ENCODE measurements at regions not wholly inside any gene's neighbourhood (a gene's known extent, or its start where the extent isn't known, plus 50 kb on each side); places are given as distances from the start of the nearest gene placed in this dataset.
"Not testable (repeated sequence)": the region's sequence is repeated elsewhere in the genome, so short reads cannot be mapped to it uniquely, and the experiment has no call there.

DNA sequence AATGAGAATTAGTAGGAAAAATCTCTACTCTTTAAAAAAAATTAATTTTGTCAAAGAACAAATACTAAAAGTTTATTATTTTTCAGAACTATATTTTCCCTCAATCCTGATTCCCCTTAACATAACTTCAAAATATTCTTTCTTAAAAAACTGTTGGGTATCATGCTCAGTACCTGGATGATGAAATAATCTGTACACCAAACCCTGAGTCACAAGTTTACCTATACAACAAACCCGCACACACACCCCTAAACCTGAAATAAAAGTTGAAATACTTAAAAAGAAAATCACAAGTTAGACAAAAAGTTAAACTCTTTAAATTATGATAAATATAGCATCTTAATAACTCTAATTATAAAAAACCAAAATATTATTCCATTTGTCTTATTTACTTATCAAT is 812.3 kb downstream of the MAT2B start:
- H3K4me1 ChIP-seq, result no peaks in the 10 kb centered on the region
- no peaks in the 10 kb centered on the region for H3K27me3 ChIP-seq
- H3K27ac ChIP-seq, result no peak overlapping the region
- no peak overlapping the region for H3K4me3 ChIP-seq
- no peak for DNase-seq
- no peak for ATAC-seq
- intact Hi-C loops (cut with DNase I), result no loop called here
- H3K36me3 ChIP-seq, result no peaks in the 10 kb centered on the region
- TF ChIP-seq, protein P1, sequence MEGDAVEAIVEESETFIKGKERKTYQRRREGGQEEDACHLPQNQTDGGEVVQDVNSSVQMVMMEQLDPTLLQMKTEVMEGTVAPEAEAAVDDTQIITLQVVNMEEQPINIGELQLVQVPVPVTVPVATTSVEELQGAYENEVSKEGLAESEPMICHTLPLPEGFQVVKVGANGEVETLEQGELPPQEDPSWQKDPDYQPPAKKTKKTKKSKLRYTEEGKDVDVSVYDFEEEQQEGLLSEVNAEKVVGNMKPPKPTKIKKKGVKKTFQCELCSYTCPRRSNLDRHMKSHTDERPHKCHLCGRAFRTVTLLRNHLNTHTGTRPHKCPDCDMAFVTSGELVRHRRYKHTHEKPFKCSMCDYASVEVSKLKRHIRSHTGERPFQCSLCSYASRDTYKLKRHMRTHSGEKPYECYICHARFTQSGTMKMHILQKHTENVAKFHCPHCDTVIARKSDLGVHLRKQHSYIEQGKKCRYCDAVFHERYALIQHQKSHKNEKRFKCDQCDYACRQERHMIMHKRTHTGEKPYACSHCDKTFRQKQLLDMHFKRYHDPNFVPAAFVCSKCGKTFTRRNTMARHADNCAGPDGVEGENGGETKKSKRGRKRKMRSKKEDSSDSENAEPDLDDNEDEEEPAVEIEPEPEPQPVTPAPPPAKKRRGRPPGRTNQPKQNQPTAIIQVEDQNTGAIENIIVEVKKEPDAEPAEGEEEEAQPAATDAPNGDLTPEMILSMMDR (IDR thresholded peaks at IDR 0.05), result no peak
- H3K9me3 ChIP-seq, result no peaks in the 10 kb centered on the region

DNA sequence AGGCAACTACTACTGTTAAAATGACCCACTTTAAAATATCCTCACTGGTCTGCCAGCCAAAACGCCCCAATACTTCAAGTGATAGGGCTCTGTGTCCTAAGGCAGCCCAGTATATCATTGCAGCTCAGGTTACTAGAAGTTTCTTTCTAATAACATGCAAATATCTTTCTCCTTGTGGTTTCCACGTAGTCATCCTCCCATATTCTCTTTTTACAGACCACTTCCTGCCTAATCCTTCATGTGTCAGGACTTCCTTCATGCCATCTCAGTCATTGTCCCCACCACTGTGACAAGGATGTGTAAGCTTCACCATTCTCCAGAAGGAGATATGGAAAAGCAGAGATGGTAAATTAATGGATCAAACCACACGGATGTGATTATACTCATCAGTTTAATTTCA is 813.7 kb downstream of the MAT2B start:
- H3K27ac ChIP-seq, result no peak overlapping the region
- no peaks in the 10 kb centered on the region for H3K36me3 ChIP-seq
- no peaks in the 10 kb centered on the region for H3K9me3 ChIP-seq
- no peaks in the 10 kb centered on the region for H3K4me1 ChIP-seq
- ATAC-seq (no peak), DNase-seq (no peak)
- TF ChIP-seq, protein P1 (IDR thresholded peaks at IDR 0.05), result no peak
- no peak overlapping the region for H3K4me3 ChIP-seq
- intact Hi-C loops (cut with DNase I), result no loop called here
- no peaks in the 10 kb centered on the region for H3K27me3 ChIP-seq

DNA sequence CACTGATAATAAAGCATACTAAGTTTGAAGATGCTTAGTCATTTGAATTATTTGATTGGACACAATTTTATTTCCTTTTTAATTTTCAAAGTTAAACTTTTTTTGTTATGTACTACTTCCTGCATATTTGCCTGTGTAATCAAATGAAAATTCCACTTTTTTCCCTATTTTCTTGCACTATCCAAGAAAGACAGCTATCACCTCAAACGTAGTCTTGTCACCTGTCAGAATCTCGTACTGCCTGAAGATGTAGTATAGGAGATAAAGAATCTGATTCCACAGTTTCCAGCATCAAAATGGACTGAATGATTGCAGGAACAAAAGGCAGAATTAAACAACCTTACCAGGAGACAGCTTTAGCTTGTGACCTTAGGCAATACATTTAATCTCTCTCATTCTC is 818.8 kb downstream of the MAT2B start:
- Histone ChIP-seq H3K9me3 (no peaks in the 10 kb centered on the region), H3K36me3 (no peaks in the 10 kb centered on the region), H3K4me1 (no peaks in the 10 kb centered on the region), H3K27ac (no peak overlapping the region), H3K4me3 (no peak overlapping the region), H3K27me3 (no peaks in the 10 kb centered on the region)
- DNase-seq, result no peak
- intact Hi-C loops (cut with DNase I), result no loop called here
- TF ChIP-seq, protein P1 (IDR thresholded peaks at IDR 0.05), result no peak
- no peak for ATAC-seq

DNA sequence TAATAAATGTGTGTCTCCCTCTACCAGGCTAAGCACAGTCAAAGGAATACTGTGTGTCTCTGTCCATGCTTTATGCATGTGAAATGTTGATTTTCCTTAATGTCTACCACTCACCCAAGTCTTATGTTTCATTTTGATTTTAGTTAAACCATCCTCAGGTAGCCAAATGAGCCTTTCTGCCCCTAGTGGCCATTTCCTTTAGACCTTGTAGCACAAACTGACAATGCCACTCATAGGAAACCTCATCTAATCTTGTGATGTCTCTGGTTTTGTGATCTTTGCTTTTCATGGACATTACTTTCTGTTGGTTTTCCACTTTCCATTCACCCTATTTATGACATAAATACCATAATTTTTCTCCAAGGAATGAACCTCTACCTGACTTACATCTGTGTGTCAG is 820.8 kb downstream of the MAT2B start:
- Histone ChIP-seq H3K36me3 (no peaks in the 10 kb centered on the region), H3K4me3 (no peak overlapping the region), H3K27me3 (no peaks in the 10 kb centered on the region), H3K4me1 (no peaks in the 10 kb centered on the region), H3K9me3 (no peaks in the 10 kb centered on the region), H3K27ac (no peak overlapping the region)
- intact Hi-C loops (cut with DNase I), result no loop called here
- TF ChIP-seq, protein P1 (IDR thresholded peaks at IDR 0.05), result no peak
- DNase-seq (no peak), ATAC-seq (no peak)

DNA sequence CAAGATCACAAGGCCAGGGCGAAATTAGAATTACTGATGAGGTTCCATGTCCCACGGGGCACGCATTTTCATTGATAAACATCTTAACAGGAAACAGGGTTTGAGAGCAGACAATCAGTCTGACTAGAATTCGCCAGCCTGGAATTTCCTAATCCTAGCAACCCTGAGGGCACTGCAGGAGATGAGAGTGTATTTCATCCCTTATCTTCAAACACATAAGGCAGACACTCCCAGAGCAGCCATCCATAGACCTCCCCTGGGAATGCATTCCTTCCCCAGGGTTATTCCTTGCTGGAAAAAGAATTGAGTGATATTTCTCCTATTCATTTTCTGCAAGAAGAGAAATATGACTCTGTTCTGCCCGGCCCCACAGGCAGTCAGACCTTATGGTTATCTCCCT is 821.7 kb downstream of the MAT2B start:
- H3K4me3 ChIP-seq; H3K9me3 ChIP-seq; H3K27me3 ChIP-seq; ATAC-seq; intact Hi-C loops (cut with DNase I); DNase-seq; H3K4me1 ChIP-seq; H3K27ac ChIP-seq; H3K36me3 ChIP-seq: not testable (repeated sequence)

DNA sequence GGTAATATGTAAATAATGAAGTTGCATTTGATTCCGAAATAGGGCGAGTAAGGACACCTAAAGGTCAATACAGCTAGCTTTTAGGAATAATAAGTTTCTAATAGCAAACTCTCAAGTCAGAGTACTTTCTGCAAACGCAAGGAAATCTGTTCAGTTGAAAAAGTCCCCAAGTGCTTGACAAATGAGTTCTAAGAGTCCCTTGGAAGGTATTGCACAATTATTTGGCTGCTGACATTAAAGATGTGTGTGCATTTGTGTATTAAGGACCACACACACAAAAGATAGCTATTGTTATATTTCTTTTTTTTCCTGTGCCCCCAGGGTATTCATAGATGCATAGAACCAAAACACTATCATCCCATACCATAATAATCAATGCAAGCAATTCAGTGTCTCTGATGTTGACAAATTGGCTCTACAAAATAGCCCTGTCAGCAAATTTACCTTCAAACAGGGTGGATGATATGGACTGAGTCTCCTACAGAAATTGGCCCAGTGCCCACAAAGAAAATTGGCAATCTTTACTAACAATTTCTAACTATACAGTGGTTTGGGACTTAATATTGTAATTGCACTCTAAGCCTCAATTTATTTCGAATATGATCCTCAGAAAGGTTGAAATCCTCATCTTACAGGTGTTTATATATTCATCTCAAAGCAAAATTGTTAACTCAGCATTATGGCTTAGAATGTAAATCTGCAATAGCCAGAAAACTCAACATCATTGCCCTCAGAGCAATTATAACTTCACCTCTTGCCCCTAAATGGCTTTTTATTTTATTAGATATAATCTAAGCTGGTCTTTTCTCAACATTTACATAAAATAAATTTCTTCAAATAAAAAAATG is 827.2 kb downstream of the MAT2B start:
- Histone ChIP-seq H3K4me1 (no peaks in the 10 kb centered on the region), H3K27ac (no peak overlapping the region), H3K27me3 (no peaks in the 10 kb centered on the region), H3K36me3 (no peaks in the 10 kb centered on the region), H3K9me3 (no peaks in the 10 kb centered on the region), H3K4me3 (no peak overlapping the region)
- ATAC-seq (no peak), DNase-seq (no peak)
- TF ChIP-seq, protein P1 (IDR thresholded peaks at IDR 0.05), result no peak
- intact Hi-C loops (cut with DNase I), result no loop called here

Data from upper lobe of right lung (tissue), 1 donor.